Endothelial cell of umbilical vein (primary cell): ENCODE measurements at regions not wholly inside any gene's neighbourhood (a gene's known extent, or its start where the extent isn't known, plus 50 kb on each side); places are given as distances from the start of the nearest gene placed in this dataset.

ENCODE experiments used
- BruUV-seq: library from RNA; stranded (reverse); fragments of 400-500 nt; replicated peaks from 2 replicates; lab custom pipeline; 2021; lab: Mats Ljungman, UMichigan
- CTCF ChIA-PET: fragments of 300-600, 350-600 bp; sonication (Branson Sonifier 250); formaldehyde crosslinking; loops from one replicate; lab custom pipeline; 2021; ENCODE audit warnings: antibody characterized with exemption, inconsistent platforms; lab: Charles Lee
- POLR2A ChIA-PET: fragments of 300-600, 350-600 bp; sonication (Branson Sonifier 250); formaldehyde crosslinking; loops from one replicate; lab custom pipeline; 2021; ENCODE audit warnings: antibody characterized with exemption, inconsistent platforms; lab: Charles Lee
- DNase-seq: peaks from one replicate; pipeline ENCODE4 v3.0.0-alpha.2; 2011; ENCODE audit warnings: low read depth, low spot score
- FAIRE-seq: peaks from 2 replicates; lab custom pipeline; 2011; peaks lifted over from hg19 to GRCh38; lab: Jason Lieb, UNC
- H2AFZ ChIP-seq: 2 replicates; pipeline ENCODE4 v1.6.0; 2012; ENCODE audit warnings: low read depth, low read length, control low read depth, inconsistent platforms
- H3K27ac ChIP-seq: 2 replicates; pipeline ENCODE4 v1.5.1; 2011; ENCODE audit warnings: low read depth, mild to moderate bottlenecking, control low read depth, low read length, moderate library complexity; ENCODE audit not compliant: insufficient read depth
- H3K27me3 ChIP-seq, 2 experiments: 2 replicates each; pipeline versions ENCODE4 v1.6.0 to v1.6.1; 2011; ENCODE audit warnings: low read length in 2 of 2, mixed read lengths in 1 of 2; ENCODE audit not compliant: control insufficient read depth in 2 of 2, insufficient read depth in 2 of 2
- H3K36me3 ChIP-seq, 2 experiments: 2 replicates in 1 of 2; 3 replicates in 1 of 2; pipeline ENCODE4 v1.5.1; 2011; ENCODE audit warnings: low read length in 2 of 2, mild to moderate bottlenecking in 1 of 2, moderate library complexity in 1 of 2; ENCODE audit not compliant: control insufficient read depth in 2 of 2, insufficient read depth in 2 of 2; ENCODE audit errors: extremely low read depth in 1 of 2
- H3K4me1 ChIP-seq: 3 replicates; pipeline ENCODE4 v1.5.1; 2011; ENCODE audit warnings: mild to moderate bottlenecking, low read length; ENCODE audit not compliant: control insufficient read depth, insufficient read depth; ENCODE audit errors: extremely low read depth
- H3K4me2 ChIP-seq: 2 replicates; pipeline ENCODE4 v1.6.1; 2011; ENCODE audit warnings: low read length, control low read depth, mixed read lengths; ENCODE audit not compliant: insufficient read depth
- H3K4me3 ChIP-seq, 3 experiments: fragments of 200-600 bp in 1 of 3; sonication (generic), shearing (Covaris generic) in 1 of 3; replicated peaks in 1 of 3; 2 replicates each; pipeline ENCODE4 v1.5.1; 2011 to 2016; ENCODE audit warnings: control low read depth in 3 of 3, low read length in 3 of 3, mild to moderate bottlenecking in 2 of 3, inconsistent platforms in 1 of 3, low read depth in 1 of 3, moderate library complexity in 1 of 3; ENCODE audit not compliant: insufficient read depth in 1 of 3
- H3K79me2 ChIP-seq: 2 replicates; pipeline ENCODE4 v1.6.0; 2012; ENCODE audit warnings: low read length, inconsistent platforms; ENCODE audit not compliant: control insufficient read depth, insufficient read depth
- H3K9ac ChIP-seq: replicated peaks from 2 replicates; pipeline ENCODE3; 2011; ENCODE audit warnings: low read length, control low read depth; ENCODE audit not compliant: insufficient read depth; ENCODE audit errors: extremely low read depth
- H3K9me1 ChIP-seq: replicated peaks from 3 replicates; pipeline ENCODE4 v1.6.0; 2011; ENCODE audit warnings: mild to moderate bottlenecking, low read length; ENCODE audit not compliant: control insufficient read depth, insufficient read depth; ENCODE audit errors: extremely low read depth
- H3K9me3 ChIP-seq: replicated peaks from 2 replicates; pipeline ENCODE4 v1.5.1; 2012; ENCODE audit warnings: low read length, inconsistent platforms; ENCODE audit not compliant: control insufficient read depth, insufficient read depth
- H4K20me1 ChIP-seq: replicated peaks from 2 replicates; pipeline ENCODE3; 2011; ENCODE audit warnings: mild to moderate bottlenecking, low read length; ENCODE audit not compliant: control insufficient read depth, insufficient read depth; ENCODE audit errors: extremely low read depth
- EZH2 ChIP-seq: IDR thresholded peaks from 2 replicates; pipeline ENCODE4 v1.6.1; 2012; ENCODE audit warnings: borderline replicate concordance, low read depth, mild to moderate bottlenecking, moderate library complexity, low read length, inconsistent platforms; ENCODE audit not compliant: severe bottlenecking
- FOS ChIP-seq: IDR thresholded peaks from 2 replicates; pipeline ENCODE4 v1.6.1; 2011; ENCODE audit warnings: mild to moderate bottlenecking, low read length, moderate library complexity, borderline replicate concordance; ENCODE audit not compliant: insufficient read depth
- MAX ChIP-seq: IDR thresholded peaks from 2 replicates; pipeline ENCODE4 v1.6.1; 2011; ENCODE audit not compliant: insufficient read depth, insufficient read length
- MYC ChIP-seq: IDR thresholded peaks from one replicate; pipeline ENCODE4 v1.6.1; 2011; ENCODE audit warnings: mild to moderate bottlenecking, low read depth, low read length
- POLR2A ChIP-seq: IDR thresholded peaks from 2 replicates; pipeline ENCODE4 v1.6.1; 2012; ENCODE audit warnings: low read depth, mild to moderate bottlenecking, control low read depth, low read length
- POLR2AphosphoS5 ChIP-seq: IDR thresholded peaks from 2 replicates; pipeline ENCODE4 v1.6.1; 2012; ENCODE audit warnings: low read depth, mild to moderate bottlenecking, control low read depth, low read length, moderate library complexity; ENCODE audit not compliant: insufficient read depth
- dilution Hi-C: fragments of 300-500 bp; cut with MboI; formaldehyde crosslinking; loops from one replicate; pipeline ENCODE4 v1.15.0; 2019; ENCODE audit warnings: low sequenced_read_pairs; ENCODE audit not compliant: extremely low pct_ligation_motif_present
- intact Hi-C: fragments of 100-400 bp; cut with micrococcal nuclease; formaldehyde crosslinking; loops from one replicate; pipeline ENCODE4 v1.10.0; 2022

GRCh38 chr4:31307029-31307428 lies 586.9 kb downstream of the PCDH7 start:
- H3K4me2 ChIP-seq = no peak overlapping the region
- no peak overlapping the region for H3K4me3 ChIP-seq
- no peak overlapping the region for H3K9ac ChIP-seq
- peaks cover 0 to 1% of the 10 kb centered on the region in 2 experiments for H3K27me3 ChIP-seq
- dilution Hi-C loops (no loop called here), intact Hi-C loops (no loop called here)
- H3K9me3 ChIP-seq = no peaks in the 10 kb centered on the region
- no peak for DNase-seq
- H3K79me2 ChIP-seq = no peaks in the 10 kb centered on the region
- H2AFZ ChIP-seq = no peak overlapping the region
- no TSS peak for BruUV-seq
- TF ChIP-seq MAX = no peak
- TF ChIP-seq FOS = no peak
- no peak for TF ChIP-seq POLR2A
- no peak for FAIRE-seq
- ChIA-PET CTCF (interaction anchor here (1.7 kb wide), 1 partner anchor 585 kb away, joined by 3 read pairs; no protein-coding TSS in a partner anchor), POLR2A (no interaction called here)
- no peaks in the 10 kb centered on the region for H4K20me1 ChIP-seq
- no peak overlapping the region for H3K27ac ChIP-seq
- H3K36me3 ChIP-seq = no peaks in the 10 kb centered on the region
- no peaks in the 10 kb centered on the region for H3K9me1 ChIP-seq
- no peaks in the 10 kb centered on the region for H3K4me1 ChIP-seq

GRCh38 chr4:31324814-31325213 lies 604.6 kb downstream of the PCDH7 start:
- Histone ChIP-seq H3K9ac (no peak overlapping the region), H3K9me3 (no peaks in the 10 kb centered on the region), H3K79me2 (no peaks in the 10 kb centered on the region), H3K9me1 (no peaks in the 10 kb centered on the region), H3K27me3 (no peaks in the 10 kb centered on the region), H3K27ac (no peak overlapping the region), H3K36me3 (no peaks in the 10 kb centered on the region), H3K4me2 (no peak overlapping the region), H2AFZ (no peak overlapping the region), H3K4me3 (no peak overlapping the region), H3K4me1 (no peaks in the 10 kb centered on the region), H4K20me1 (no peaks in the 10 kb centered on the region)
- FAIRE-seq (no peak), DNase-seq (no peak)
- intact Hi-C loops = no loop called here
- ChIA-PET POLR2A (no interaction called here), CTCF (no interaction called here)
- no TSS peak for BruUV-seq
- dilution Hi-C loops = no loop called here
- TF ChIP-seq MYC = no peak
- no peak for TF ChIP-seq EZH2
- TF ChIP-seq FOS = no peak
- TF ChIP-seq POLR2AphosphoS5 = no peak
